Progenitor cell of endocrine pancreas (in vitro differentiated cells): ENCODE measurements at regions not wholly inside any gene's neighbourhood (a gene's known extent, or its start where the extent isn't known, plus 50 kb on each side); places are given as distances from the start of the nearest gene placed in this dataset.

ENCODE experiments used
- DNase-seq: peaks from one replicate; pipeline ENCODE4 v3.0.0; 2021; ENCODE audit warnings: low spot score; ENCODE audit not compliant: unreplicated experiment
- H3K27ac Mint-ChIP-seq: 2 replicates; pipeline ENCODE4 v1.8.0; 2021; ENCODE audit warnings: mild to moderate bottlenecking, moderate library complexity, mixed read lengths
- H3K27me3 Mint-ChIP-seq: 2 replicates; pipeline ENCODE4 v1.8.0; 2021; ENCODE audit warnings: mixed read lengths
- H3K36me3 Mint-ChIP-seq: 2 replicates; pipeline ENCODE4 v1.8.0; 2022; ENCODE audit warnings: mixed read lengths; ENCODE audit not compliant: insufficient read depth
- H3K4me1 Mint-ChIP-seq: 2 replicates; pipeline ENCODE4 v1.8.0; 2021; ENCODE audit warnings: low read depth, mixed read lengths
- H3K4me3 Mint-ChIP-seq: 2 replicates; pipeline ENCODE4 v1.8.0; 2021; ENCODE audit warnings: low read depth, mild to moderate bottlenecking, moderate library complexity, mixed read lengths
- H3K9me3 Mint-ChIP-seq: 2 replicates; pipeline ENCODE4 v1.8.0; 2021; ENCODE audit warnings: low read depth, mixed read lengths
- TF ChIP-seq, protein P1 (sequence below): fragments of 200-600 bp; sonication (generic); IDR thresholded peaks from one replicate; pipeline ENCODE4 v1.5.0; 2021; ENCODE audit warnings: antibody characterized with exemption, mild to moderate bottlenecking; ENCODE audit not compliant: unreplicated experiment

DNA sequence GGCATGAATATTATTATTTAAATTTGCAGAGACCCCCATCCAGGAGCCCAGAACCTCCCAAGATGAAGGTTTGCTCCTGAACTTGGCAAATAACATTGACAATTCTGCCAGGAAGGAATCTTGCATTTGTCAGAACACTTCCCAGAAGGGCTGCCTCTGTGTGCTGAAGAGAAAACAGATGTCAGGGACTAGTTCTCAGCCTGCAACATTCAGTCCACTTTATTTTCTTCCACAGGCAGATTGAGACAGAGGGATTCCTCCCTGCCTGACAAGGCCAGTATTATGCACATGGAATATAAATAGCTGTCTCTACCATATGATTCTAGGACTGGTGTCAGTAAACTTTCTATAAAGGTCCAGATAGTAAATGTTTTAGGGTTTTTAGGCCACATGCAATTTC lies 171.5 kb upstream of the SIX2 start:
- no peak for DNase-seq
- no peak overlapping the region for H3K27ac Mint-ChIP-seq
- peaks cover 9% of the 10 kb centered on the region for H3K9me3 Mint-ChIP-seq
- H3K36me3 Mint-ChIP-seq, result no peaks in the 10 kb centered on the region
- TF ChIP-seq, protein P1, sequence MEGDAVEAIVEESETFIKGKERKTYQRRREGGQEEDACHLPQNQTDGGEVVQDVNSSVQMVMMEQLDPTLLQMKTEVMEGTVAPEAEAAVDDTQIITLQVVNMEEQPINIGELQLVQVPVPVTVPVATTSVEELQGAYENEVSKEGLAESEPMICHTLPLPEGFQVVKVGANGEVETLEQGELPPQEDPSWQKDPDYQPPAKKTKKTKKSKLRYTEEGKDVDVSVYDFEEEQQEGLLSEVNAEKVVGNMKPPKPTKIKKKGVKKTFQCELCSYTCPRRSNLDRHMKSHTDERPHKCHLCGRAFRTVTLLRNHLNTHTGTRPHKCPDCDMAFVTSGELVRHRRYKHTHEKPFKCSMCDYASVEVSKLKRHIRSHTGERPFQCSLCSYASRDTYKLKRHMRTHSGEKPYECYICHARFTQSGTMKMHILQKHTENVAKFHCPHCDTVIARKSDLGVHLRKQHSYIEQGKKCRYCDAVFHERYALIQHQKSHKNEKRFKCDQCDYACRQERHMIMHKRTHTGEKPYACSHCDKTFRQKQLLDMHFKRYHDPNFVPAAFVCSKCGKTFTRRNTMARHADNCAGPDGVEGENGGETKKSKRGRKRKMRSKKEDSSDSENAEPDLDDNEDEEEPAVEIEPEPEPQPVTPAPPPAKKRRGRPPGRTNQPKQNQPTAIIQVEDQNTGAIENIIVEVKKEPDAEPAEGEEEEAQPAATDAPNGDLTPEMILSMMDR, result no peak
- H3K4me1 Mint-ChIP-seq, result no peaks in the 10 kb centered on the region
- H3K4me3 Mint-ChIP-seq, result no peak overlapping the region
- H3K27me3 Mint-ChIP-seq, result peaks cover 22% of the 10 kb centered on the region

DNA sequence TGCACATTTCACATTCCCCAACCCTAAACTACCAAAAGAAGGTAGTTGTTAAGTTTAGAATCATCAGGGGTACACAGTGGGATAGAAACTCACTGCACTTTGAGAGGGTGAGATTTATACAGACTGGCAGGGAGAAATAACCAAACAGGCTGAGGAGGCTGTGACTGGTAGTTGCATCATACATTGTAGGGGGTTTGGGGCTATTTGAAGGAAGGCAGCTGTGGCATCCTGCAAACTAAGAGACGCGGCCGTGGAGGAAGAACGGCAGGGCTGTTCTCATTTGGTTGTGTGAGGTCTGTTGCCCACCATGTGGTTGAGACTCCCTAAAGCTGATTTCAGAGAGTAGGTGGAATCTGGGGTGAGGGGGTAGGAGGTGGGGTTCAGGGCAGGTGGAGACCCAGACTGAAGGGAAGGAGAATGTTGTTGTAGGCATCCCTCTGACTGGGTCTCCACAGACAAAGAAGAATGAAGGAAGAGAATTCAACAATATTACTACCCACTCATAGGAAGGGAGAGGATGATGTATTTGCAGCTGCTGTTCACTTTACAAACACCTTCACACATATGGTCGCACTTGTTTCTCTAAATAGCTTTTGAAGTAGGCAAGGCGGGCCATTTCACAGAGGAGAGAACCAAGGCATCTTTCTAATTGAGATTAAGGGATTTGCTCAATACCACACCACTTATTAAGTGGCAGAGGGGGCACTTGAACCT lies 170.9 kb upstream of the SIX2 start:
- H3K9me3 Mint-ChIP-seq, result peaks cover 9% of the 10 kb centered on the region
- no peak overlapping the region for H3K4me3 Mint-ChIP-seq
- H3K27me3 Mint-ChIP-seq, result peaks cover 17% of the 10 kb centered on the region
- DNase-seq, result no peak
- TF ChIP-seq, protein P1, result no peak
- no peaks in the 10 kb centered on the region for H3K4me1 Mint-ChIP-seq
- H3K27ac Mint-ChIP-seq, result no peak overlapping the region
- H3K36me3 Mint-ChIP-seq, result no peaks in the 10 kb centered on the region

DNA sequence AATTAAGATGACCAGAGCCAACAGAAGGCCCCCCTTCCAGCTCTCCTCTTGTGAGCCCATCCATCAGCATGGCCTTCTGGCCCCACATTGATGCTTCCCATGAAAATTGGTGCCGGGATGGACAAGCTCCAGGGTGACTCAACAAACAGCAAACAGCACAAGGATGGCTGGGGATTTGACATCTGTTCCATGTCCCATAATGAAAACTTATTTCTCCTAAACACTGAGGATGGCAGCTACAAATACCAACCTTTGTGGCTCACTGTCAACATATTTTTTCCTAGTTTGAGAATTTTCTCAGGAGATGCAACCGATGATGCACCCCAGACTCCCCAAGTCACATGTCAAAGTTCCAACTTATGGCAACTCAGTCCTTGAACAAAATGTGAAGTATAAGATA lies 169.6 kb upstream of the SIX2 start:
- Mint-ChIP-seq H3K4me1 (no peaks in the 10 kb centered on the region), H3K4me3 (no peak overlapping the region), H3K36me3 (no peaks in the 10 kb centered on the region), H3K27ac (no peak overlapping the region), H3K27me3 (peaks cover 13% of the 10 kb centered on the region), H3K9me3 (peaks cover 9% of the 10 kb centered on the region)
- TF ChIP-seq, protein P1, result no peak
- no peak for DNase-seq

DNA sequence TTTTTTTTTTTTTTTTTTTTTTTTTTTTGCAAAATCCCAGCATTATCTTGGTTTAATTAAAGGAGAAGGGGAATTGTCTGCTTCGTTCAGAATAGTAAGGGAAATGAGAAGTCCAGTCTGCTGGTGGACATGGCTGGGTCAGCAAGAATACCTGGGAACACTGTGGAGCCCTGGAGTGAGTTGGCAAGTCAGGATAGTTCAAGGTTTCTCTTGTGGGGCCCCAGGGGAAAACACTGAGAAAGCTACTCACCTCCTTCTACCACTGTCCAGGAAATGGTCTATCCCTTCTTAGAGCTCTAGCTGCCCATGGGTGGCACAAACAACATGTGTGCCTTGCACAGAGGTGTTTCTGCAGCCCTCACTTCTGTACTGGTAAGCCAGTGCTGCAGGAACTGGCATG lies 169.1 kb upstream of the SIX2 start:
- DNase-seq, result no peak
- Mint-ChIP-seq H3K27ac (no peak overlapping the region), H3K36me3 (no peaks in the 10 kb centered on the region), H3K4me1 (no peaks in the 10 kb centered on the region), H3K9me3 (peaks cover 9% of the 10 kb centered on the region), H3K4me3 (no peak overlapping the region), H3K27me3 (peaks cover 18% of the 10 kb centered on the region)
- TF ChIP-seq, protein P1, result no peak

DNA sequence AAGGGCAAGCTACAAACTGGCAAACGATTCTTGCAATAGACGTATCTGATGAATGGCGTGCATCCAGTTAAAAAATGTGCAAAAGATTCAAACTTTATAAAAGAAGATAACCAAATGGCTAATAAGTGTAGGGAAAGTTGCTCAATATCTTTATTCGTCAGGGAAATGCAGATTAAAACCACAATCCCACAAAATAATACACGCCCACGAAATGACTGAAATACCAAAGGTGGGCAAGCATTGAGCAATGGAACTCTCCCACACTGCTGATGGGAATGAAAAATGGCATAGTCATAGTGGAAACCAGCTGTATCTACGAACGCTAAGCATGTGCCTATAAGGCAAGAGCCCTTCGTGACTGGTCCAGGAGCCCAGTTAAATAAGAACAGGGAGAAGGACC lies 168.6 kb upstream of the SIX2 start:
- no peak for DNase-seq
- H3K36me3 Mint-ChIP-seq, result no peaks in the 10 kb centered on the region
- TF ChIP-seq, protein P1, result no peak
- no peaks in the 10 kb centered on the region for H3K4me1 Mint-ChIP-seq
- peaks cover 9% of the 10 kb centered on the region for H3K9me3 Mint-ChIP-seq
- no peak overlapping the region for H3K4me3 Mint-ChIP-seq
- H3K27me3 Mint-ChIP-seq, result peaks cover 20% of the 10 kb centered on the region
- no peak overlapping the region for H3K27ac Mint-ChIP-seq
